ENCODE measurements at regions not wholly inside any gene's neighbourhood (a gene's known extent, or its start where the extent isn't known, plus 50 kb on each side); places are given as distances from the start of the nearest gene placed in this dataset.
"Not testable (repeated sequence)": the region's sequence is repeated elsewhere in the genome, so short reads cannot be mapped to it uniquely, and the experiment has no call there.

DNA sequence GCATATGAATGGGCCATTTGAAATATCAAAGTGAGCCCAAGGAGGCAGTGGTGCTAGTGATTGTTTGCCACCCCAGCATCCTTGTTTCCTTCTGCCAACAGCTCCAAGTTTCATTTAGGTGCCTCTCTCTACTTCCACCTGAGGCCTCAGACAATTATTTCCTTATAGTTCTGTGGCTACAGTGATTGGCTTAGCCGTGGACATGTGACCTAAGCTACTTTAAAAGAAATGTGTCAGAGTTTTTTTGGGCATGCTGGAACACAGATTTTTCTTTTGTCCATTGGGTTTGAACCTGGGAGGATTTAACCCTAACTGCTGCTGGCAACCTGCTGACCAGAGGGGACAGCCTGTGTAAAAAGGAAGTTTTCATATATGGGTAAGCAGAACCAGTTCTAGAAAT lies 319.4 kb downstream of the CD109 start:
- TF ChIP-seq, protein P1, sequence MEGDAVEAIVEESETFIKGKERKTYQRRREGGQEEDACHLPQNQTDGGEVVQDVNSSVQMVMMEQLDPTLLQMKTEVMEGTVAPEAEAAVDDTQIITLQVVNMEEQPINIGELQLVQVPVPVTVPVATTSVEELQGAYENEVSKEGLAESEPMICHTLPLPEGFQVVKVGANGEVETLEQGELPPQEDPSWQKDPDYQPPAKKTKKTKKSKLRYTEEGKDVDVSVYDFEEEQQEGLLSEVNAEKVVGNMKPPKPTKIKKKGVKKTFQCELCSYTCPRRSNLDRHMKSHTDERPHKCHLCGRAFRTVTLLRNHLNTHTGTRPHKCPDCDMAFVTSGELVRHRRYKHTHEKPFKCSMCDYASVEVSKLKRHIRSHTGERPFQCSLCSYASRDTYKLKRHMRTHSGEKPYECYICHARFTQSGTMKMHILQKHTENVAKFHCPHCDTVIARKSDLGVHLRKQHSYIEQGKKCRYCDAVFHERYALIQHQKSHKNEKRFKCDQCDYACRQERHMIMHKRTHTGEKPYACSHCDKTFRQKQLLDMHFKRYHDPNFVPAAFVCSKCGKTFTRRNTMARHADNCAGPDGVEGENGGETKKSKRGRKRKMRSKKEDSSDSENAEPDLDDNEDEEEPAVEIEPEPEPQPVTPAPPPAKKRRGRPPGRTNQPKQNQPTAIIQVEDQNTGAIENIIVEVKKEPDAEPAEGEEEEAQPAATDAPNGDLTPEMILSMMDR (IDR thresholded peaks at IDR 0.05; ENCODE audit: insufficient read depth, missing control alignments) = no peak
- no peak for FAIRE-seq
- DNase-seq (ENCODE audit: insufficient read length, low spot score) = no peak

DNA sequence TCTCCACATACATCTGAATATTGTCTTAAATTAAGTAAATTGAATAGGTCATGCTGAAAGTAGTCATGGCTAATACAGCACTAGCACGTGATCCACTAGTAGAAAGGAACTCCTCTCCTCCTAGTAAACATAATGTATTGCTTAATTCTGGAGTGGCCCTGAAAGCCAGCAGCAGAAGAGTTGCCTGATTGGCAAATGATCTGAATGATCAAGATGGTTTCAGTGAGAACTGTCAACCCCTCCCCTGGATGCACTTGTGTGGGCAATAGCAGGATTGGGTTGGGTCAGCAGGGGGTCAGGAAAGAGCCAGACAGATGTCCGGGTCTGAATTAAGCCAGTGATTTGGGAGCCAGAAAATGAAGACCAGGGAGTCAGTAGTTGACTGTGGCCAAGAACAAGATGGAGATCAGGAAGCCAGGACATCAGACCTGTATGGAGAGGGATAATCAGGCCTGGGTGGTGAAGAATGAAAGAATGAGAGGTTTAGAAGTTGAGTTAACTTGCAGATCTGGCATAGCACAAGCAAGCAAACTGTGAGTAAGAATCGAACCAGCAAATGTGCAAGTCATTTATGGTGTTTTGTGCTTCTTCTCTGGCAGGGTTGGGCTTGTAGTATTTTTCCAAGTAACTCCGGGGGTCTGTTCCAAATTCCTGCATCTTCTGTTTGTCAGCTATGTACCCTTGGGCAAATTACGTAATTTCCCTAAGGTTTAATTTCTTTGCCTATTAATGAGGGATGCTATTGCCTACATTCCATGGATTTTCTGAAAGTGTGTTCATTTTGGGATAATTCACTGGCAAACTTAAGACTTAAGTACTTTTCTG lies 304.9 kb downstream of the CD109 start:
- TF ChIP-seq, protein P1 (IDR thresholded peaks at IDR 0.05; ENCODE audit: insufficient read depth, missing control alignments) = no peak
- no peak for FAIRE-seq
- DNase-seq (ENCODE audit: insufficient read length, low spot score) = no peak

DNA sequence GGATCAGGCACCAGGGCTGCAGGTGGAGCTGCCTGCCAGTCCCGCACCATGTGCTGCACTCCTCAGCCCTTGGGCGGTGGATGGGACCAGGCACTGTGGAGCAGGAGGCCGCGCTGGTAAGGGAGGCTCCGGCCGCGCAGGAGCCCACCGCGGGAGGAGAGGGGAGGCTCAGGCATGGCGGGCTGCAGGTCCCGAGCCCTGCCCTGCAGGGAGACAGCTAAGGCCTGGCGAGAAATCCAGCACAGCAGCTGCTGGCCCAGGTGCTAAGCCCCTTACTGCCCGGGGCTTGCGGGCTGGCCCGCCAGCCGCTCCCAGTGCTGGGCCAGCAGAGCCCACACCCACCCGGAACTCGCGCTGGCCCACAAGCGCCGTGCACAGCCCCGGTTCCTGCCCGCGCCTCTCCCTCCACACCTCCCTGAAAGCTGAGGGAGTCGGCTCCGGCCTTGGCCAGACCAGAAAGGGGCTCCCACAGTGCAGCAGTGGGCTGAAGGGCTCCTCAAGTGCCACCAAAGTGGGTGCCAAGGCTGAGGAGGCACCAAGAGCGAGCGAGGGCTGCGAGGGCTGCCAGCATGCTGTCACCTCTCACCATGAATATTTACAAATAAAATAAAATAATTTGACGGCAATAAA lies 294.7 kb downstream of the CD109 start:
- FAIRE-seq; DNase-seq (ENCODE audit: insufficient read length, low spot score): not testable (repeated sequence)

DNA sequence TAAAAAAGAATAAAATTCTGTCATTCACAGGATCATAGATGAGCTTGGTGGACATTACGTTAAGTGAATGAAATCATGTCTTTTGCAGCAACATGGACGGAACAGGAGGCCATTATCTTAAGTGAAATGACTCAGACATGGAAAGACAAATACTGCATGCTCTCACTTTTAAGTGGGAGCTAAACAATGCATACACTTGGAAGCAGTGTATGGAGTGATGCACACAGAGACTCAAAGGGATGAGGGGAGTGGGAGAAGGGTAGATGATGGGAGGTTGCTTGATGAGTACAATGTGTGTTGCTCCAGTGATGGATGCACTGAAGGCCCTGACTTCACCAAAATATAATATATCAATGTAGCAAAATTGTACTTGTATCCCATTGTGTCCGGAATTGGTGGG lies 293.4 kb downstream of the CD109 start:
- TF ChIP-seq, protein P1 (IDR thresholded peaks at IDR 0.05; ENCODE audit: insufficient read depth, missing control alignments) = no peak
- no peak for FAIRE-seq
- DNase-seq (ENCODE audit: insufficient read length, low spot score) = no peak

DNA sequence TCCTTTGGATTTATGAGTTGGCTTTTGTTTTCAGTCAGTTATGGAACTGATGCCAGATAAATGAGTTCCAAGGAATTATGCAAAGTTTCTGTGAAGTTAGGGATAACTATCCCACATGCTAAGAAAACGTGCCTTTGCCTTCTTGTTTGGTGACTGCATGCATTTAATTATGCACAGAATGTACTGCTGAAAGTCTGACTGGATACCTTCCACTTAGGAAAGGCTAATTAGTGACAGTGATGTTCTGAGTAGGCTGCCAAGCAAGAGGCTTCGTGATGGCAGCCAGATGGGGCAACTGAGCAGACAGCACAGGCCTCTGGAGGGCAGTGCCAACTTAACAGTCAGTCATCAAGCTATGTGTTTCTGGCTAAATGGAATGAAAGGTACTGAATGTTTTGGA lies 289.9 kb downstream of the CD109 start:
- DNase-seq (ENCODE audit: insufficient read length, low spot score) = no peak
- no peak for FAIRE-seq
- TF ChIP-seq, protein P1 (IDR thresholded peaks at IDR 0.05; ENCODE audit: insufficient read depth, missing control alignments) = no peak

DNA sequence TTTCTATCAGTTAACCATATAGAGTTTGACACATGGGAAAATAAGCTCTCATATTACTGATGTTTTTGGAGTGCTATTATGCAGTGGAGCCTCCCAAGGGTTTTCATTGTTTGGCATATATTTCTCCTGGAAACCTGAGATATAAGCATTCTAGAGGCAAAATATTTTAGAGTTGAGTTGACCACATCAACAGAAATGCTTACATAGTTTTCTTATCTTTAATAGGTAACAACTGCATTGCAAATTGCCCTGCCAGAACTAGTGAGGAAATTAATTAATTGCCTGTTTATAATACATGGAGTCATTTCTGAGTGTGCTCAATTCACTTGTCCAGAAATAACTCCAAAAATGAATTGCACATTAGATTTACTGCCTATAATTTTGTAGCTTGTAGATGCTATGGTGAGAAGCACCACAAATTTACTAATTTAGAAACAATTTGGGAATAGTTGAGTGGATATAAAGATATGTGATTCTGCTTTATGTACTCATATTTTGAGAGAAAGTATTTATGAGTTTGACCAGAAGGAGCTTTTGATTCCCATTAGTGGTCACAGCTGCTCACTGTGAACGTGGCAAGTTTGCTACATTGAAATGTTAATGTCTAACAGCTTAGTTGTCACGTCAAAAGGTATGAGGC lies 288.7 kb downstream of the CD109 start:
- DNase-seq (ENCODE audit: insufficient read length, low spot score) (no peak), FAIRE-seq (no peak)
- TF ChIP-seq, protein P1 (IDR thresholded peaks at IDR 0.05; ENCODE audit: insufficient read depth, missing control alignments) = no peak

DNA sequence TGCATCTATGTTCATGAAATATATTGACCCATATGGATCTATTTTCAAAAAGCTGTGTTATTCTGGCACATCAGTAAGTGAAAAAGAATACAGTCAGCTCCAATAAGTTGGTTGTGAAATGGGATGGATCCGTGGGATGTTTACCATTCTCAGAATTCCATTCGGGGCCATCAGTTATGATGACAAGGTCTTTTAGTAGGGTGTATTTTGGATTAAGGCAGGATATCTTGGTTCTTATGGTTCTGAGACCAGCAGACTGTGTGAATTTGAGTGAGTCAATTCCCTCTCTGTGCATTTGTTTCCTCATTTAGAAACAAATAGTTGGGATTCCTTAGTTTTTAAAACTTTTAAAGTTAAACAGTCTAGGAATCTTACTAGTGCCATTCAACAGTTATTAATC lies 287.4 kb downstream of the CD109 start:
- no peak for DNase-seq (ENCODE audit: insufficient read length, low spot score)

More for the DNA sequence above, 287.4 kb downstream of the CD109 start:
- TF ChIP-seq, protein P1 (IDR thresholded peaks at IDR 0.05; ENCODE audit: insufficient read depth, missing control alignments) = no peak
- FAIRE-seq = no peak

Data from D721Med (cell line).